Fibroblast of skin of left quadriceps (primary cell): ENCODE measurements at regions not wholly inside any gene's neighbourhood (a gene's known extent, or its start where the extent isn't known, plus 50 kb on each side); places are given as distances from the start of the nearest gene placed in this dataset.
"Not testable (repeated sequence)": the region's sequence is repeated elsewhere in the genome, so short reads cannot be mapped to it uniquely, and the experiment has no call there.

ENCODE experiments used
- DNase-seq, 2 experiments: peaks; one replicate each; pipeline ENCODE4 v3.0.0-alpha.2; 2013; ENCODE audit warnings: low read depth in 2 of 2

DNA sequence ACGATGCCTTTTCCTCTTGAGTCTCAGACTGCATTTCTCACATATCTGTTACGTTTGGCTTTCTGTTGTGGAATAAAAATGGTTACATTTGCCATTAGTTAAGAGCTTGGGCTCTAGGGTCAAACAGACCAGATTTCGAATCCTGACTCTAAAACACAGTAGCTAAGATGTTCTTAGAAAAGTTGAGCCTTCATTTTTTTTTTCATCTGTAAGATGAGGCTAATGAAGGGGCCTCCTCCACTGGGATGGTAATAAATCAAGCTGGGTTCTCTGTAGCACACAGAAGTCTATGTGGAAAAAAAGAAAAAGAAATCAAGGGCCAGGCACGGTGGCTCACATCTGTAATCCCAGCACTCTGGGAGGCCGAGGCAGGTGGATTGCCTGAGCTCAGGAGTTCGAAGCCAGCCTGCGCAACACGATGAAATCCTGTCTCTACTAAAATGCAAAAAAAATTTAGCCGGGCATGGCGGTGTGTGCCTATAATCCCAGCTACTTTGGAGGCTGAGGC, 49.9 kb upstream of the CAPRIN1 start:
- DNase-seq: no peak

DNA sequence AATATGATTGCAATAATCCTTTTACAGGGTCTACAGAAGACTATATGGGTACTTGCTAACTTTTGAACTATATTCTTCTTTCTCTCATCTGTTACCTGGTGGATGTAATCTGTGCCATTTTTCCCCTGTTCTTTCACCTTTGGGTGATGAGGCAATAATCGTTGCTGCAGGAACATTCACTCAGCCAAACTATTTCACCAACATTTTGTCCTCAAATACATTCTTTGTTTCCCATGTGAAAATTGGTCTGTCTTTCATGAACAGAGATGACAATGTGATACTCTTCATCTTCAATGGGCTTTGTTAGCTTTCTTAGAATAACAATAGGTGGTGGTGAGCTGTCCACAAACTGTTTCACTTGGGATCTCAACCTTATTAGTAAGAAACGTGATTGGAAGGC, 52.1 kb upstream of the CAPRIN1 start:
- no peak for DNase-seq

DNA sequence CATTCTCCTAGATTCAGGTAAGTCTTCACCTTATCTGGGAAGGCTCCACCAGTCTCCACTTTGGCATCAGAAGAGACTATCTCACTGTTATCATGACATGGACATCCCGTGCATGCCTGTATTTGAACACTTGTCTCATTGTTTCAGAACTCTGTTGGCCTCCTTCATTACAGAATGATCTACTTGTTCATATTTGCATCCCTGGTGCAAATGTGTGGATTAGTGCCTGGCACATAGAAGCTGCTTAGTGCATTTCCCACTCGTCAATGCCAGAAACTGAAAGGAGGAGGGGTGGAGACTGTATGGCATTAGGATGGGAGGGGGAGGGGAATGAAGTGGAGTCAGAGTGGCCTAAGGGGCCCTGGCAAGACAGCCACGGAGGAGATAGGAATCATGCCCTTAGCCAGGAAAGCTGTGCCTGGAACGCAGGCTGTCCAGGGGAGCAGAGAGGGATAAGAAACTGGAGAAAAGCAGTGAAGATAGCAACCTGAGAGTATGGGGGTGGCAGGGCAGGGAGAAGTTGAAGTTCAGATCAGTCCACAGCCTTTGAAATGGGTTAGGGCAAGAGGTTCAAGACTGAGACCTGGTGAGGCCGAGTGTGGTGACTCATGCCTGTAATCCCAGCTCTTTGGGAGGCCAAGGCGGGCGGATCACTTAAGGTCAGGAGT, 53.8 kb upstream of the CAPRIN1 start:
- DNase-seq: no peak

DNA sequence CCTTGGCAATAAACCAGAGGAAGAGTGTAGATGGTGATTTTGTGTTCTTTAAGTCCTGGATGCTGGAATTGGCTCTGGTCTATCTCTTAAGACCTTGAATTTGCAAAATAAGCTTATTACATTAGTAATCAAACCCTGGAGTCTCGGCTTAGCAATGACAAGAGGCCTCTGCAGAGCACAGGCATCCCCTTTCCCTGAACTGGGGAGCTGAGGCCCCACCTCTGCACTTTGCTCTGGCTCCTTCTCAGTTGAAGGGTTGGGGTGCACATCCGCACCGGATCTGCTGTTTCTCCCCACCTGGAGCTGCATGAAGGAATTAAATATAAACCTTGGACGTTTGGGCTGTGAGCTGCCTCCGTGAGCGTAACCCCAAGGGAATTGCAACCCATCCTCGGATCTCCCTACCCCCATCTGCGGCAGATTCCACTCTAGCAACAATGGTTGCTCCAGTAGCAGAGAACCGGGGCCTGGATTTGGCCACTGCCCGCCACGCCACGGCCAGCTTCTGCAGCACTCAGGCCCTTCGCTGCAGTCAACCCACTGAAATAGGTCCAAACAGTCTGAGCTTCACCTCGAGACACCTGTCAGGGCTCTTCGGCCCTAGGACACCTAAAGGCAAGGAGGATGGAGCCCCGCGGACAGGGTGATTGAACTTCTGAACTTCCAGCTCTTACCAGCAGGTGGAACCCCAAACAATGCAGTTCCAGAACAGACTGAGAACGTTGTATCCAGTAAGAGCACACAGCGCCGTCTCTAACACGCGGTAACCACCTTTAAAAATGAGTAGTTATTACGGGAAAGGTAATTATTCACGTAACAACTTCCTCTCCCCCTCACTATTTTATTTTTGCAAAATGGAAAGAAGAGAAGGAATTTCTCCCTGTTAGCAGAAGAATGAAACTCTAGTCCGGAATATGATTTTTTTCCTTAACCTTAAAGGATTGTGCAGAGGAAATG, 54.8 kb upstream of the CAPRIN1 start:
- peak; percentile 20 to 33 for DNase-seq

DNA sequence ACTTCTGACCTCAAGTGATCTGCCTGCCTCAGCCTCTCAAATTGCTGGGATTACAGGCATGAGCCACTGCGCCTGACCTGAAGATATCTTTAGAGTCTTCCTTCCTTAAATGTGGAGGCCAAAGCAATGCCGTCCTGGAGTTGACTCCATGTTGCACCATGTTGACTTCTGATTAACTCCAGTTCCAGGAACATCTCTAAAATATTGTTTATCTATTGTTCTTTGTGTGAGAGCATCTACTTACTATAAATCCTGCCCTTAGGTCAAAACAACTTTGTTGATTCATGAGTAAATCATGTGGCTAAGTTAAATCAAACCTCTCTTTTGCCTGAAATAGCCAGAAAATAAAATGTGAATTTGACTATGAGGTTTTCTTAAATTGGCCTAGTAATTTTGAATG, 56.6 kb upstream of the CAPRIN1 start:
- no peak for DNase-seq

DNA sequence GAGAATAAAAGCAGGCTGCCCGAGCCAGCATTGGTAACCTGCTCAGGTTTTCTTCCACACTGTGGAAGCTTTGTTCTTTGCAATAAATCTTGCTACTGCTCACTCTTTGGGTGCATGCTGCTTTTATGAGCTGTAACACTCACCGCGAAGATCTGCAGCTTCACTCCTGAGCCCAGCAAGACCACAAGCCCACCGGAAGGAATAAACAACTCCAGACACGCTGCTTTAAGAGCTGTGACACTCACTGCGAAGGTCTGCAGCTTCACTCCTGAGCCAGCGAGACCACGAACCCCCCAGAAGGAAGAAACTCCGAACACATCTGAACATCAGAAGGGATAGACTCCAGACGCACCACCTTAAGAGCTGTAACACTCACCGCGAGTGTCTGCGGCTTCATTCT, 60.4 kb upstream of the CAPRIN1 start:
- DNase-seq: not testable (repeated sequence)

DNA sequence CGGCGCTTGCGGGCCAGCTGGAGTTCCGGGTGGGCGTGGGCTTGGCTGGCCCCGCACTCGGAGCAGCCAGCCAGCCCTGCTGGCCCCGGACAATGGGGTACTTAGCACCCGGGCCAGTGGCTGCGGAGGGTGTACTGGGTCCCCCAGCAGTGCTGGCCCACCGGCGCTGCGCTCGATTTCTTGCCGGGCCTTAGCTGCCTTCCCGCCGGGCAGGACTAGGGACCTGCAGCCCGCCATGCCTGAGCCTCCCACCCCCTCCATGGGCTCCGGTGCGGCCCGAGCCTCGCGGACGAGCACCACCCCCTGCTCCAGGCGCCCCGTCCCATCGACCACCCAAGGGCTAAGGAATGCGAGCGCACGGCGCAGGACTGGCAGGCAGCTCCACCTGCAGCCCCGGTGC, 61.4 kb upstream of the CAPRIN1 start:
- DNase-seq: not testable (repeated sequence)

DNA sequence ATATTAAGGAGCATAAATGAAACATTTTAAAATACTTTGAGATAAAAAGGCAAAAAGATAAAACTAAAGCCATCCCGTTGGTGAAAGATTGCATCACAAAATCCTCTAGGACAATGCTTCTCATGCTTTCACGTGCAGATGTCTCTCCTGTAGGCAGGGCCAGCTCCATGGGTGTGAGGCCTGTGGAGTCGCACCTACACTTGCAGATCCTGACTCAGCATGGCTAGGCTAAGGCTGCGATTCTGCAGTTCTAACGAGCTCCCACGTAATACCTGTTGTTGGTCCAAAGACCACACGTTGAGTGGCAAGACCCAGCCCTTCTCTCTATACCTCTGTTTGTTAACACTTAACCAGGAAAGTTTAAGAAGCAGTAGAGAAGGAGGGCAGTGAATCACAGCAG, 62.1 kb upstream of the CAPRIN1 start:
- no peak for DNase-seq

DNA sequence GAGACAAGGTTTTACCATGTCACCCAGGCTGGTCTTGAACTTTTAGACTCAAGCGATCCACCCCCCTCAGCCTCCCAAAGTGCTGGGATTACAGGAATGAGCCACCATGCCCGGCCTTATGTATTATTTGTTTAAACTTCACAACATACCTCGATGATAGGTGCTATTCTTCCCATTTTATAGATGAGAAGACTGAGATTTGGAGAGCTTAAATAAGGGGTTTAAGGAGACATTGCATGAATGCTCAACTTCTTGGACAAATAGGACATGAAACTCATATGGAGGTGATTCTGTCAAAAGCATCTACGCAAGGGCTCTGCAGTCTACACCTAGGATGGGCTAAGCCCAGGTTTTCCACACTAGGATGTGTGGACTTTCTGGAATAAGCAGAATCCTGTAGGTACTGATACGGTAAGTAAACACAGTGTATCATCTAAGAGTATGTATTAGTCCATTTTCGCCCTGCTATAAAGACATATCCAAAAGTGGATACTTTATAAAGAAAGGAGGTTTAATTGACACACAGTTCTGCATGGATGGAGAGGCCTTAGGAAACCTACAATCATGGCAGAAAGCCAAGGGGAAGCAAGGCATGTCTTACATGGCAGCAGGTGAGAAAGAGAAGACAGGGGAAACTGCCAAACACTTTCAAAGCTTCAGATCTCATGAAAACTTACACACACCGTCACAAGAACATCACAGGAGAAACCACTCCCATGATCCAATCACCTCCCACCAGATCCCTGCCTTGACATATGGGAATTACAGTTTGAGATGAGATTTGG, 62.8 kb upstream of the CAPRIN1 start:
- DNase-seq: no peak

DNA sequence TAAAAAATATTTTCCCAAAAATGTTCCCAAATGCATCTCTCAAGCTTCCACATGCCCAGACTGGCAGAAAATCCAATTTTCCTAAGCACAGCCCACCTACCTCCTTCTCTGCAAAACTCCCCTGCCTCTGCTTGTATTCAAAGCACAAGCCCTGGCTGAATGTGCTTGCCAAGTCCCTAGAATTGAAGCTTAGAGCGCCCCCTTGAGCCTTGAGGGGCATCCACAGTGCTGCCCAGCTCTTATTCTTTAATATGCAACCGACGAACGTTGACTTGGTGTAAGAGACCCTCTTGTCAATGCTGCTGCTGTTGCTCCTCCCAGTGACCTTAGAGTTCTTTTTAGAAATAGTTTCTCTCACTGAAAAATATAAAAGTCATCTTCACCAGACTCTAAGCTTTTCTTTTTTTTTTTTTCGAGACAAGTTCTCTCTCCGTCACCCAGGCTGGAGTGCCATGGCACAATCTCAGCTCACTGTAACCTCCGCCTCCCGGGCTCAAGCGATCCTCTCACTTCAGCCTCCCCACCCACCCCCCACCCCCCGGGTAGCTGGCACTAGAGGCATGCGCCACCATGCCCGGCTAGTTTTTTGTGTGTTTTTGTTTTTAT, 63.5 kb upstream of the CAPRIN1 start:
- peak; percentile 51 to 60 for DNase-seq

DNA sequence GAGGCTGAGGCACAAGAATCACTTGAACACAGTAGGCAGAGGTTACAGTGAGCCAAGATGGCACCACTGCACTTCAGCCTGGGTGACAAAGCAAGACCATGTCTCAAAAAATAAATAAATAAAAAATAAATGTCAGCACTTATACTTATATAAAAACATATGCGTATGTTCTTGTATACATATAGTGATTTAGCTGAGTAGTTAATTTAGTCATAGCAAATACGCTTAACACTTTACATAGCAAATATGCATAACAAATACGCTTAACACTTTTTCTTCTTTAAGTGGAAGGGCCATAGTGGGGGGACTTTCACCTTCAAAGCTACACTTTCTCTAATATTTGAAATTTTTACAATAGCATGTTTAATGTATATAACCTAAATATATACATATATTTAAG, 64.0 kb upstream of the CAPRIN1 start:
- no peak for DNase-seq

DNA sequence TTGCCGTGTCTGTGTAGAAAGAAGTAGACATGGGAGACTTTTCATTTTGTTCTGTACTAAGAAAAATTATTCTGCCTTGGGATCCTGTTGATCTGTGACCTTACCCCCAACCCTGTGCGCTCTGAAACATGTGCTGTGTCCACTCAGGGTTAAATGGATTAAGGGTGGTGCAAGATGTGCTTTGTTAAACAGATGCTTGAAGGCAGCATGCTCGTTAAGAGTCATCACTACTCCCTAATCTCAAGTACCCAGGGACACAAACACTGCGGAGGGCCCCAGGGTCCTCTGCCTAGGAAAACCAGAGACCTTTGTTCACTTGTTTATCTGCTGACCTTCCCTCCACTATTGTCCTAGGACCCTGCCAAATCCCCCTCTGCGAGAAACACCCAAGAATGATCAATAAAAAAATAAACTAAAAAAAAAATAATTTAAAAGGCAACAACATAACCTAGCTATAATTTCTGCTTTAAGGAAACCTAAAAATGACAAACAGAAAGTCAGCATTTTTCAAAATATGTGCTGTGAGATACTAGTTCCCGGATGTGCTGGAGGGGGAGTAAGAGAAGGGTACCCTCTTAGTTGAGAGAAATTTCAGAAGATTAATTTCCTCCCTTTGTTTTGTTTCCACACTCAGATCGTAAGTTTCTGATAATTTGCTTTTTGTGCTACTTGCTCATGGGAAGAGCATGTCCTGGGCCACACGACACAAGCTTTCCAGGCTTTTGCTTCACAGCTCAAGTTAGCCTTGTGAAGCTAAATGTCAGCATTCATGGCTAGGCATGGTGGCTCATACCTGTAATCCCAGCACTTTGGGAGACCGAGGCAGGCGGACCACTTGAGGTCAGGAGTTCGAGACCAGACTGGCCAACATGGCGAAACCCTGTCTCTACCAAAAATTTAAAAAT, 64.7 kb upstream of the CAPRIN1 start:
- not testable (repeated sequence) for DNase-seq

DNA sequence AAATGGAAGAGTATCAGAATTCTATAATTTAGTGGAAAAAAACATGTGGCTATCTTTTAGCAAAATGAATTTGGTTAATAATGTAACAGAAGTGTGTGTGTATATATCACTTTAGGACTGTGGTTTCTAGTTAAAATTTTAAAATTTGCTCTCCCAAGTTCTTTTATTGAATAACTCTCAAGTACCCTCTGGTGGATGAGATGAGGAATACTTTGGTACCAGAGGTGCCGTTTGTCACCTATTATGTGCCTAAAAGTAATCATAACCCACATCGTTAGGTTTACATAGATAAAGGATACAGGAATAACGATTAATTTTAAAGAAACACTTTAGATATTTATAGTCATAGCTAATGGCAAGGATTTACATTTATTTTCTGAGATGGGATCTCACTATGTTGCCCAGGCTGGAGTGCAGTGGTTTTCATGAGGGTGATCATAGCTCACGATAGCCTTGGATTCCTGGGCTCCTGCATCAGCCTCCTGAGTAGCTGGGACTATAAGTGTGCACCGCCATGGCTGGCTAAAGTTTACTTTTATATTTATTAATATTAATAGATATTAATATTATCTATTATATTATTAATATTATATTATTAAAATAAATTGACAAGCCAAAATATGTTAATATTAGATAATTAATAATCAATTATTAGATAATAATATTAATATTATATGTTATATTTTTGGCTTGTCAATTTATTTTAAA, 66.7 kb upstream of the CAPRIN1 start:
- no peak for DNase-seq

DNA sequence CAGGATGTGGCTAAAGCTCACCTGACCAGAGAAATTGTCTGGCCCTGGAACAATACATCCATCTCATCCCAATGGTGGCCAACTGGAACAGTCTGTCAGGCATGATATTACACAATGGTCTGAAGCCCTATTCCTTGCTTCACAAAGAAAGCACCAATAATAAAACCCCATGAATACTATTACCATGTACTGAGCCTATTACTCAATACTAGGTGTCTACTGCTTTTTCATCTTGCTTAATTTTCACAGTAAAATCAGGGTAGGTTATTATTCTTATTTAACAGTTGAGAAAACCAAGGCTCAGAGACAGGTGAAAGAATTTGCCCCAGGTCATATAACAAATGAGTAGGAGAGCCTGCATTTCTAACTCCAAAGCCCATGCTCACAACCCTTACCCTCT, 68.9 kb upstream of the CAPRIN1 start:
- DNase-seq: no peak

DNA sequence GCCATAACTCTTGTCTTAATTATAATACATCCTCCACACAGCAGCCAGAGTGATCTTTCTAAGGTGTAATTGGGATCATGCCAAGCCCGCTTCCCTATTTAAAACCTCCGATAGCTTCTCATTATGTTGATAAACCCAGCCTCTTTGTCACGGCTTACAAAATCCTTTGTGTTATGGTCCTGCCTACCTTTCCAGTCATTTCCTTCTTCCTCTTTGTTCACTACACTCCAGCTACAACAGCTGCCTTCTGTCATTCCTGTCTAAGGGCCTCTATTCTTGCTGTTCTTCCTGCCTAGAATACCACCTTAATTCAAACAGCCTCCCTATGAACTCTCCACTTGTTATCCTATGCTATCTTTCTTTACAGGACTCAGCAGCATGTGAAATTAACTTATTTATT, 70.6 kb upstream of the CAPRIN1 start:
- DNase-seq: no peak

DNA sequence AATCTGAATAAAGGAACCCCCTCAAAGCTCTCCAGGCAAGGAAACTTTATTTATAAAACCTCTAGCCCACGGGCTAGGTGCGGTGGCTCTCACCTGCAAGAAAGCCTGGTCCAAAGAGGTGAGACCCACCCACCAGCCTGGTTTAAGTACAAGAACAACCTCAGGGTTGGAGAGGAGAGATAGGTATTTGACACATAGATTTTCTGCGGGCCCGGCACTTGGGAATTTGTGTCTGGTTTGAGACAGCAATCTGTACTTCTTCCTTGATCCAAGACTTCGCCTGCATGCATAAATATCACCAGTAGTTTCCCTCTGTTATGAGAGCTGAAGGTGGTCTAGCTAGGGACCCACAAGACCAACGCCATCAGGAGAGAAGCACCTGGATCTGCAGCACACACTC, 73.2 kb upstream of the CAPRIN1 start:
- DNase-seq: no peak

DNA sequence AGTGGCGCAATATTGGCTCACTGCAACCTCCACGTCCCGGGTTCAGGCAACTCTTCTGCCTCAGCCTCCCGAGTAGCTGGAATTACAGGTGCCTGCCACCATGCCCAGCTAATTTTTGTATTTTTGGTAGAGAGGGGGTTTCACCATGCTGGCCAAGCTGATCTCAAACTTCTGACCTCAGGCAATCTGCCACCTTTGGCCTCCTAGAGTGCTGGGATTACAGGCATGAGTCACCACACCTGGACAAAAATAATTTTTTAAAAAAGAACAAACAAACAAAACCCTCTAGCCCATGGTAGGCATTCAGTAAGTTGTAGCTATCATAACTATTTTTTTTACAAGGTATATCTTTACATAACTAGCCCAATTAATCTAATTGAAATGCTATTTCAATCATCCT, 73.9 kb upstream of the CAPRIN1 start:
- DNase-seq: no peak

DNA sequence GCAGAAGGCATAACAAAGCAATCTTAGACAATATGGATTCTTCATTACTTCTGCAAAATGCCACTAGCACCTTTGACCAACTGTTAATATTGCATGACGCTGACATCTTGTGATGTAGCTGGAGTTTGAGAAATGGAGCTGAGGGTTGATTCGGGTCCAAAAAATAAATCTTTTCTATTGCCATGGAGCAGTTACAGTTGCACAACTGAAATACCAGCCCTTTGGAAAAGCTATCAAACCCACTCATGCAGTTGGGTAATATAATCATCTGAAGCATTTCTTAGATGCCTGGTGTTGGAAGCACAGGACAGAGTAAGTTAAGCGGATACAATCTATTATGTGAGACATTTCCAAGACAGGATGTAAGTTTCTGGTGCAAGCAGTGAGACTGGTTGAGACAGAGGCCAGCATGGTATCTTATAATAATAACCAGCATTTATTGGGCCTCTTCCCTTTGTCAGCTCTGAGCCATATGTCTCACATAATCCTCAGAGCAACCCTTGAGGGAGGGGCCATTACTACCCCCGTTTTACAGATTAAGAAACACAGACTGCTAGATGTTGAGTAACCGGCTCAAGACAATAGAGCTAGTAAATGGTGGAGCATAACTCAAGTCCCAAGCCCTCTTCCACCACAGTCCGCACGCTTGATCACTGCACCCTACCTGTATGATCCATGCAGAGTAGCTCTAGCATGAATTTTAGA, 74.9 kb upstream of the CAPRIN1 start:
- peak; percentile 57 to 66 for DNase-seq

DNA sequence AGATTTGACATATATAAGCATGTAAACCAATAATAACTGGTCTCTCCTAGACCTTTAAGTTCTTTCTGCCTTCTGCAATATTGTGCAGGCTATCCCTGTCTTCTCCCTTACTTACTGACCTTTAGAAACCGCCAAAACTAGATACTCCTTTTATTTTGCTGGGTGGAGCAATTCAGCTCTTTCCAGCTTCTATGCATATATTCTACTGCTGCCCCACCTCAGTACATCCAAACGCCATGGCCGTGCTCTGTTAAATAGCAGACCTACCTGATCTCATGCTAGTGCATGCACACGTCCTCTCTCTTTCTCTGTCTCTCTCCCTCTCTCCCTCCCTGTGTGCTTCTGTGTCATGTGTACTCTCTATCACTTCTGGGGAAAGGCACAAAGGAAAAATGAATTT, 76.7 kb upstream of the CAPRIN1 start:
- no peak for DNase-seq
